ENCODE measurements at regions not wholly inside any gene's neighbourhood (a gene's known extent, or its start where the extent isn't known, plus 50 kb on each side); places are given as distances from the start of the nearest gene placed in this dataset.

DNA sequence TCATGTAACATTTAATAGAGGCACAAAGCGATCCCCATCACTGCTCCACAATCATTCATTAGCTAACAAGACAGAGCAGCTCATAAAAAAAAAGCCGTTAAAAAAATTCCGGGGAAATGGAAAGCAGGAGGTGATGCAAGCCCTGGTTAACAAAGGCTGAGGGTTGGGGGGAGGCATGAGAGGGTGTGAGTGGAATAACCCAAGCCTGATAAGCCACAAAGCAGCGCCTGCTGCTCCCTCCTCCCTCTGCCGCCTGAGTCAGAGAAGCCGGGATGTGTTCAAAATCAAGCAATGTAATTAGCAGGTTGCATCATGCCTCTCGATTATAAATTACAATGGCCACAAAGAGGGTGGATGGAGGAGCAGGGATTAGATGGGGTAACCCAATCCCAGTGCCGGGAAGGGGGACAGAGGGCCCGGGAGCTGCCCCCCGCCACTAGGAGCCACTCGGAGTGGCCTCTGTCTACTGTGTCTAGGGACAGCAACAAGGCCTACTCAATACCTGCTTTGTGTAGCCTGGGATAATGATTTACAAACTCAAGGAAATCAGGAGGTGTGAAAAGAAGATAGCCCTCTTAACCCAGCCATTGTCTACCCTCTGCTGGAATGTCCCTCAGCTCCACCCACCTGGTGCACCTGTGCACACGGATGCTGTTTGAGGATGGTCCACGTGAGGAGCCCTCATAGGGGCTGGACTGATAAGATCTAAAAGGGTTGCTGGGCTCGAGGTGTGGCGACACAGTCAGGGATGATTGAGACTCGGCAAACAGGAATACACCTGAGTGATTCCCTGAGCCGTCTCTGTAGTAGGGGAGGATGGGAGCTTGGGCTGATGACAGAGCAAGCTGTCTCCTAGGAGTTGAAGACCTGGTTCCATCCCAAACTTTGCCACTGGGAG, 156.9 kb downstream of the VEGFA start:
- TF ChIP-seq, protein P1, sequence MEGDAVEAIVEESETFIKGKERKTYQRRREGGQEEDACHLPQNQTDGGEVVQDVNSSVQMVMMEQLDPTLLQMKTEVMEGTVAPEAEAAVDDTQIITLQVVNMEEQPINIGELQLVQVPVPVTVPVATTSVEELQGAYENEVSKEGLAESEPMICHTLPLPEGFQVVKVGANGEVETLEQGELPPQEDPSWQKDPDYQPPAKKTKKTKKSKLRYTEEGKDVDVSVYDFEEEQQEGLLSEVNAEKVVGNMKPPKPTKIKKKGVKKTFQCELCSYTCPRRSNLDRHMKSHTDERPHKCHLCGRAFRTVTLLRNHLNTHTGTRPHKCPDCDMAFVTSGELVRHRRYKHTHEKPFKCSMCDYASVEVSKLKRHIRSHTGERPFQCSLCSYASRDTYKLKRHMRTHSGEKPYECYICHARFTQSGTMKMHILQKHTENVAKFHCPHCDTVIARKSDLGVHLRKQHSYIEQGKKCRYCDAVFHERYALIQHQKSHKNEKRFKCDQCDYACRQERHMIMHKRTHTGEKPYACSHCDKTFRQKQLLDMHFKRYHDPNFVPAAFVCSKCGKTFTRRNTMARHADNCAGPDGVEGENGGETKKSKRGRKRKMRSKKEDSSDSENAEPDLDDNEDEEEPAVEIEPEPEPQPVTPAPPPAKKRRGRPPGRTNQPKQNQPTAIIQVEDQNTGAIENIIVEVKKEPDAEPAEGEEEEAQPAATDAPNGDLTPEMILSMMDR (conservative IDR thresholded peaks at IDR 0.05; ENCODE audit: low read length): no peak
- TF ChIP-seq EZH2phosphoT487 (IDR thresholded peaks at IDR 0.05; ENCODE audit: borderline replicate concordance): no peak
